Tibial nerve (tissue), 3 donors: ENCODE measurements at regions not wholly inside any gene's neighbourhood (a gene's known extent, or its start where the extent isn't known, plus 50 kb on each side); places are given as distances from the start of the nearest gene placed in this dataset.

ENCODE experiments used
- CTCF ChIP-seq, 5 experiments: fragments of 200-600 bp in 3 of 5; fragments of 450-650 bp in 2 of 5; sonication (generic) in 3 of 5; IDR thresholded peaks; one replicate each; pipeline ENCODE4 v1.5.1; 2016 to 2019; ENCODE audit warnings: antibody characterized with exemption in 5 of 5, mild to moderate bottlenecking in 3 of 5, moderate library complexity in 2 of 5
- POLR2A ChIP-seq, 2 donors: fragments of 450-650 bp; IDR thresholded peaks; one replicate each; pipeline ENCODE4 v1.6.1; 2017; ENCODE audit warnings: antibody characterized with exemption in 2 of 2, mild to moderate bottlenecking in 2 of 2, moderate library complexity in 2 of 2

GRCh38 chr3:157786211-157786610 is 283.0 kb upstream of the VEPH1 start:
- no peak for TF ChIP-seq CTCF (IDR thresholded peaks at IDR 0.05)
- TF ChIP-seq POLR2A (IDR thresholded peaks at IDR 0.05), result no peak
